GM19468 (cell line): ENCODE measurements at regions not wholly inside any gene's neighbourhood (a gene's known extent, or its start where the extent isn't known, plus 50 kb on each side); places are given as distances from the start of the nearest gene placed in this dataset.

Experiments used
- ATAC-seq: cut with Tn5 transposase; IDR thresholded peaks from one replicate; pipeline ENCODE4 v1.9.1; 2021; ENCODE audit warnings: mild to moderate bottlenecking, moderate library complexity, moderate number of reproducible peaks; ENCODE audit not compliant: unreplicated experiment; ENCODE audit errors: extremely low read depth

DNA sequence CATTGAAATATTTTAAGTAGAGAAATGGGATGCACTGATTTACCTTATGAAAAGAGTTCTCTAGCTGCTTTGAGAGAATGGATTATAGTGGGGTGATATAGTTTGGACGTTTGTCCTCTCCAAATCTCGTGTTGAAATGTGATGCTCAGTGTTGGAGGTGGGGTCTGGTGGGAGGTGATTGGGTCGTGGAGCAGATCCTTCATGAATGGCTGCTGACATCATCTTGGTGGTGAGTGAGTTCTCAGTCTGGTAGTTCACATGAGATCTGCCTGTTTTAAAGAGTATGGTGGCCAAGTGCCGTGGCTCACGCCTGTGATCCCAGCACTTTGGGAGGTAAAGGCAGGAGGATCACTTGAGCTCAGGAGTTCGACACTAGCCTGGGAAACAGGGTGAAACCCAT lies 58.7 kb upstream of the SH3RF3 start:
- no peak for ATAC-seq

DNA sequence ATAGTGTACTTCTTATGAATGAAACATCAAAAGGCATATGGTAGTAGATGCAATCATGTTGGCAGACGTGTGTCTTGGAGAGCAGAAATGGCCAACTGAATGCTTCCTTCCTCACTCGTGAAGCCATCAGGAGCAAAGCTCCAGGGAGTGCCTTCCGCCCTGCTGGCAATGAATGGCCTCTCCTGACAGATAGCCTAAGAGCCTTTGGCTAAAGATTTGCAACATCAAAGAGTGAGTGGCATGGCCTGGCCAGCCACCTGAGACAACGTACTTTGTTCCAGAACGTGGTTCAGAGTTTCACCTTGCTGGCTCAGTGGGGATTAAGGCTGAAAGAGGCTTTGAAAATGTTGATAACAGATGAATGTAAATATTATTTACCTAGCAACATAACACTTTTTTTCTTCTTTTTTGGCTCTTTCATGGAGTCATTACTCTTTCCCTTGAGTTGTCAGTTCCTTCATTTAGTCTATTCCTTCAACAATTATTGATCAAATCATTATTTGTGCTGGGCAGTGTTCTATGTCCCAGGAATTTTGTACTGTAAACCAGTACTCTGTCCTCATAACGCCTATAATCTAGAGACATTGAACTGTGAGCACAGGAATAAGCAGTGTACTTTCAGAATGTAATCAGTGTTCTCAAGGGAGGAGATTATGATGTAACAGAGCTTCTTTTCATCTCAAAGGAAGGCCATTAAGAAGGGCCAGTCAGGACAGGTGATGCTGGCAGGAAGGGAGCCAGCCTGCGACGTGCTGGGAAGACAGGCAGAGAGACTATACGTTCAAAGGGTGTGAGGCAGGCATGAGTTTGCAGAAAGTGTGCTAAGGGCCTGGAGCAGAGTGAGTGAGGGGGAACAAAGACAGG lies 59.4 kb upstream of the SH3RF3 start:
- ATAC-seq, result no peak

DNA sequence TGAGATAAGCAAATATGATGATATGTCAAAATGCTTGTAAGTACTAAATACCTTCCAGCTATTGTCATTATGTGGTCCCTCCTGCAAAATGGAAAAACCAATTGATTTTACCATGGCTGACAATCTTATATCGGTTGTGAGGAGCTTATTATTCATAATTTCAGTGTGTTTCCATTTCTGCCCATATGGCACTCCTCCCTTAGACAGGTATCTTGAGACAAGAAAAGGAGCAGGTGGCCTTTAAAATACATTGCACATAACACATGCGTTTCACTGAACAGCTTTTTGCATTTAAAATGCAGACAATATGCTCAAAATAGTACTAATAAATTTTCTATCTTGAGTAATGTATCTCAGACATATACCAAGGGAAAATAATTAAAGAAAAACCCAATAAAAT lies 60.2 kb upstream of the SH3RF3 start:
- ATAC-seq, result no peak

DNA sequence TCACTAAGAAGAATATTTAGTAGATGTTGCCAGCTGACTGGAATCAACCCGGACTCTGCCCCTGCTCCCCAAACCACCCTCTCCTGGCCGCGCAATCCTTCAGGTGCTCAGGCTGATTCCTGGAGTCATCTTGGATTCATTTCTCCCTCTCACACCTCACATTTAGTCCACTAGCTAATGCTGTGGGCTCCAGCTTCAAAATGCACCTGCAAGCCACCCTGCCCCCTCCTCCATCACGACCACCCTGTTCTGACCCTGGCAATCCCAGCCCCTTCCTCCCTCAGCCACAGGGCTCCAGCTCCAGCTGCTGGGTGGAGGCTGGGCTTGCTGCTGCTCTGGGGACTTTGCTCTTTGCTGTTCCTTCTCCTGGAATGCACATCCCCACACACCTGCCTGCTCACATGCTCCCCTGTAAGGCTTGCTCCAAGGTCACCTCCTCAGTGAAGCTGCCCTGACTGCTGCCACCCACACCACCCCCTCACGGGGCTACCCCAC lies 61.3 kb upstream of the SH3RF3 start:
- ATAC-seq, result no peak

DNA sequence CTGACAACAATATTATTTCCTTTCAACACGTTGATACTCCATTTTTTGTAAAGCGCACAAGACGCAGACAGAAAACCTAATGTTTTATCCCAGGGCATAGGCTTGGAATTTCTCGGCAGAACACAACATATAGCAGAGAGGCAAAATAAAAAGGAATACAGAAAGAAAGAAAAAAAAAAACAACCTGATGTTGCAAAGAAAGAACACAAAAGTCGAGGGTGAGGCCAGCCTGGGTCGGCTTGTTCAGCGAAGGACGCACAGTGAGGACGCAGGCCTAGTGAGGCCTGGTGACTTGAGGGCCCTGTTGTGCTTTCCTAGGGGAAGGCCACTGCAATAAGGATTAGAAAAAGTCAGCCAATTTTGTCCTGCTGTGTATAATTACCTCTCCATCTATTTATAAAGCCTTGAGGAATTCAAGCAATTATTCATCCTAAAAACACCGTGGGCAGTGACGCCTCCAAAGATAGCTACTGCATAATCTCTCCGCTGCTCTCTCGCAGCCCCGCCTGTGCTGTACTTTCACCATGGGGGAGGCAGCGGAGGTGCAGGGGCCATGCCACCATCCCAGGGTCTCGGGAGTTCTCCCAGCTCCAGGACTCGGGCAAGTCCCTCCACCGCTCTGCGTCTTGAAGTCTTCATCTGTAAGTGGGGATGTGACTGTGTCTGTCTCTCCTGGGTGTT lies 61.9 kb upstream of the SH3RF3 start:
- ATAC-seq, result no peak

DNA sequence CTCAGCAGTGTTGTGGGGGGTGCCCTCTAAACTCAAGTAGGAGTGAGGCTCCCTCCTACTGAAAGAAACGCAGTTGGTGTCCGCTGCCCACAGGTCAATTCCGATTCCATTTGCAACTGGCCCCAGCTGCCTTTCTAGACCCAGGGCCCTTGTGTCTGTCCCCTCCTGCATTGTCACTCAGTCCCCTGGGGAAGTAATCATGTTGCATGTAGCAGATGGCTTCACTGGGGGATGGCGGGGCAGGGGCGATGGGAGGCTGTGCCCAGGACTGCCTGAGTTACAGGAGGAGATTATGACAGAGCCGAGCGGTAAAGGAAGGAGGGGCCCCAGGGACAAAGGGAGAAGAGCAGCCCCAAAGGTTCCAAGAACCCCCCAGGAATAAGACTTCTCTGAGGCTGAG lies 62.5 kb upstream of the SH3RF3 start:
- no peak for ATAC-seq

DNA sequence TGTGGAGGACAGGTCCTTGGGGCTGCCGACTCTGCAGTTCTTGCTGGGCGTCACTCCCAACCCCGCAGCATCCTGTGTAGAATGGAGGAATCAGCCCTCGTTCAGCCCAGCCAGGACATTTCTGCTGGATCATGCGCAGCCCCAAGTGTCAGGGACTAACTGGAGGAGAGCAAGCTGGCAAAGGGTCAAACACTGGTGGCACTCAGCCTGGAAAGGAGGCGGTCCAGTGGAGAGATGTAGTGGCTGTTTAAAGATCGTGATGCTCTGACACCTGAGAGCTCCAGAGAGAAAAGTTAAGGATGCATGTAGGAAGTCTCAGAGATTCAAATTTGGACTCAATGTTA lies 63.6 kb upstream of the SH3RF3 start:
- ATAC-seq, result no peak

DNA sequence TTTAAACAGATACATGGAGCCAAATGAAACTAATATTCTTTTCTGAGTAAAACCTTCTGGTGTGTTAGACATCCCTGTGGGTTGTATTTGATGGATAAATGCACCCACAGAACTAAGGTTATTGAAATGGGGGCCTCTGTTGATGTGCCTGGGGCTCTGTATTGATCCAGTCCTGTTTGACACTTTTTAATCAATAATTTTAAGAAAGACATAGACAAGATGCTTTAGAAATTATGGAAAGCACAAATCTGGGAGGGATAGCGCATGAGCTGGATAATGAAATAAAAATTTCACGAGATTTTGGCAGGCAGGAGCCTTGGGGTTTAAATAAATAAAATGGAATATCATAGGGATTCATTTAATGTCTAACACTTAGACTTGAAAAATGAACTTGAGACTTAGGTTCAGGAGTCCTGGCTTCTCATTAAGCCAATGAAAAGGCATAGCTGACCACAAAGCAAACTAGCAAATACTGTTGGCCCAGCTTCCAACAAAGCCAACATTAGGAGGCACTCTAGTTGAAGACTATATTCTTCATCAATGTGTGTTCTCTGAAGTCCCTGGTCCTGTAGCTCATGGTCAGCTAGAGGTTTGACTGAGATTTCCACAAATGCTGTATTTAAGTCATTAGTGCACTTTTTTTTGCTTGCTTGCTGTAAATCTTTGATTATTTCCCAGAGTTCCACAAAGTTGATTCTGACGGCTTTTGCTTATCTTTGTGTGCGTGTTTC lies 64.2 kb upstream of the SH3RF3 start:
- no peak for ATAC-seq

DNA sequence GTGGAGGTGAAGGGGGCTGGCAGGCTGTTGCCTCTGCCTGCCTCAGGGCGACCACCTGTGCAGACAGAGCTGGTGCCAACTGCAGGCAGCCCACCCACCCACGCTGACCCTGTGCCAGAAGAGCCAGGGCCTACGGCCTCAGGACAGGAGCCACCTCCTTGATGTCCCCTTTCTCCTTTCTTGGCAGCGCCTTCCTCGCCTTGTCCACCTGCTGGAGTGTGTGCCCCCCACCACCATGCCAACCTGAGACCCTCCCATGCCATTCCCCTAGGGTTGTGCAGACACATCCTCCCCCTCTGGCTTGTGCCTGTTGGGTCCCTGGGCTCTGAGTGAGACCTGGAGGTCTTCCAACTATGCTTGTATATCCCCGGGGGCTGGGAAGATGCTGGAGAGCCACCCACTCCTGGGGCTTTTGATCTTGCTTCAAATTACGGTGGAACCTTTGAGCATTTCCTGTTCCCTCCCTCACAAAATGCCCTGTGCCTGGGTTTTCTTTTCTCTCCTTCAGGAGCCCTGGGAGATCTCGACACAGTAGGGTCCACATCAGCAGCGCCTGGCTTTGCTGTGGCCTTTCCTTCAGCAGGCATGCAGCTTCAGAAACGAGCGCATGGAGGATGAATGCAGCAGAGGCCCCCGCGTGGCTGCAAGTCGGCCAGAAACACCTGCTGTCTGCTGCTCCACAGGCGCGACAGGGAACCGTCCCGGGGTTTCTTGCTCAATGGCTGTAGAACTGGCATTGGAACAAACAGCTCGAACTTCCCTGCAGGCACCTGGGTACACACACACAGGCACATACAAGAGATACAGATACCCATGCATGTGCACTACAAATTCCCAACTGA lies 65.9 kb upstream of the SH3RF3 start:
- ATAC-seq, result no peak

DNA sequence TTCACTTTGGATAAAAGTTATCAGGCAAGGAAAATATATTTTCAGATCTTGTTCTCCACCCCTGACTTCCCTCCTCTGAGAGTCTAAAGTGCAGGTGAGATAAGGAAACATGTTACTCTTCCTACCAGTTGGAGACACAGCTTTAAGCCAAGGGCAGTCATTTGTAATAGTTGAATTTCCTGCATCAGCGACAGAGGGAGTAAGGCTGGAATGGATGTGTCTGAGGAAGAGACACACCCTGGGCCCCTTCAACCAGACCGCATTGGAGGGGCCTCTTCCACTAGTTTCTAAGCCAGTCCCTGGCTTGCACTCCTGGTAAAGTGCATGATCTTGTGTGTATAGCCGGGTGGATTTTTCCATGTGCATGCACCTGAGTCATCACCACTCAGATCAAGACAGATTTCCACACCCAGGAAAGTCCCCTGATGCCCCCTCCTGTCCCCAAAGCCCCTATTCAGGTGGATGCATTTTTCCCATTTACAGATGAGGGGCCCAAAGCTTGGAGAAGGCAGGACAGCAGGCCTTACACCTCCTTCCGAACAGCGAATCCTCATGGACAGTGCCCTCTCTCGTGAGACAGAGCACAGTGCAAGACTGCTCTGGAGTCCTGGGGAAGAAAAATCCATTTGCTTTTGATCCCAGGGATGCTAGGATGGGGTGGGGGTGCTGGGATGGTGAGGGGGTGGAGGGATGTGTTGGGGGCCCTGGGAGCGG lies 66.7 kb upstream of the SH3RF3 start:
- ATAC-seq, result no peak

DNA sequence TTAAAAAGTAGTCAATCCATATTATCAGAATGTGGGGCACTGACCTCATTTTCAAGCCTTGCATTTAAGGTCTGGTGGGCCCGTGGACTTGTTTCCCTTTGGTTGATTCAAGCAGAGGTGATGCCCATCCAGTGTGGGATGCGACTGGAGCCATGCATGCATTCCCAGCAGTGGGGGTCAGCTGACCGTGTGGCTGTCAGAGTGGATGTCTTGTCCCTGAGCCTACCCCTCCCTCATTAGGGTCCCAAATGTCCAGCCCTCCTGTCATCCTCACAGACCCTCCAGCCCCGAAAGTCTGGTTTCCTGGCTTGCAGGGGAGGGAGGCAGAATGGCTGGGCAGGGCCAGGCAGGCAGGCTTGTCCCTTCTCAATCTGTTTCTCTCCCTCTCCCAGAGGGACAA lies 67.3 kb upstream of the SH3RF3 start:
- ATAC-seq, result no peak

DNA sequence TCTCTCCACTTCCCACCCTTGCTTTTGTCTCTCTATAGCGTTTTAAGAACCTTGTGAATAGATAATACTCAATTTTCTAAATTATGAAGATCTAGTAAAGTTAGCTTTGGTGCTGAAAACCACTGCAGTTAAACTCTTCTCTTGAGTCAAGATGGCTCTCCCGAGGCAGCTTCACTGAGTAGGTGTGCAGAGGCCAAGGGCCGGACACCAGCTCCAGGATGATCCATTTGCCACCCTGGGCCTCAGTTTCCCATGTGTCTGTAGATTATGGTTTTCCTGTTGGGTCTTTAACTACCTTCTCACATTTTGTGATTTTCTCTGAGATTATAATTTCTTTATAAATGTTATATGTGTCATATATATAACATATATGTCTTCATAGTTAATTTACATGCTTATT lies 68.5 kb upstream of the SH3RF3 start:
- ATAC-seq, result no peak

DNA sequence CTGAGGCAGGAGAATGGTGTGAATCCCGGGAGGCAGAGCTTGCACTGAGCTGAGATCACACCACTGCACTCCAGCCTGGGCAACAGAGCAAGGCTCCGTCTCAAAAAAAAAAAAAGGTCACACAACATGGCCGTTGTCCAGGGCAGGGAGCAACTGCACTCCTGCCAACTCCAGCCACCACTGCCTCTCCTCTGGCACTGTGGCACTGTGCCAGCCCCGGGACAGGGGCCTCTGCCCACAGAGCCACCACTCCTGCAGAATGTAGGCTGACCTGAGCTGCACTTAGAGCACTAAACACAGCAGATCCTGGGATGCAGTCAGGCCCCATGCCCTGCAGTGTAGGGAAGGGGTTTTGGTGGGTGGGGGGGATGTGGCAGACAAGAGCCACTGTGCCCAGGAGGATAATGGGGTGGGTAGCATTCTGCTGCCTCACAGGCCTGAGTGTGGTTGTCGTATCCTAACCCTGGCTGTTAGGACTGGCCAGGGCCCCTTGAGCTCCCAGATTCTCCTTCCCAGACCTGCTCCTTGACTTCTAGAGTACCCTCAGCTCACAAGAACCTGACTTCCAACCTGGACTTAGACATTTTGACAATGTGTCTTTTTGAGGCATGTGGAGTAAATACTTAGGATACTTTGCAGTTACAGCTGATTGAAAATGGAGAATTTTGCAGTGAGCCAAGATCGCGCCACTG lies 69.4 kb upstream of the SH3RF3 start:
- no peak for ATAC-seq

DNA sequence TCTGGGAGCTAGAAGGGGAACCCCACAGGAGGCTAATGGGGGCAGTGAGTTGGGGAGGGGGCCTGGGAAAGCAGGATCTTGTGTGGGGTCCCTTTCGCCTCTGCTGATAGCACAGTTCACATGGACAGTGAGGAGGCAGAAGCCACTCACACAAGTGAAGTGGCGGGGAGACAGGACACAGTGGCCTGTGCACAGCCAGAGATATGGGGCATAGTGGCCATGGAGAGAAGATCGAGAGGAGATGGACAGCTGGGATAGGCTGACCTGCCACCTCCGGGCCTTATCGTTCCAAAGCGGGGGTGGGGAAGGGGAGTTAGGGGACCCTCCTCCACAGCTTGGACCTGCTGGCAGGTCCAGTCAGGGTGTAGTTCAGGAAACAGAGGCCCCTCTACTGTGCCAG lies 69.8 kb upstream of the EDAR start:
- no peak for ATAC-seq

DNA sequence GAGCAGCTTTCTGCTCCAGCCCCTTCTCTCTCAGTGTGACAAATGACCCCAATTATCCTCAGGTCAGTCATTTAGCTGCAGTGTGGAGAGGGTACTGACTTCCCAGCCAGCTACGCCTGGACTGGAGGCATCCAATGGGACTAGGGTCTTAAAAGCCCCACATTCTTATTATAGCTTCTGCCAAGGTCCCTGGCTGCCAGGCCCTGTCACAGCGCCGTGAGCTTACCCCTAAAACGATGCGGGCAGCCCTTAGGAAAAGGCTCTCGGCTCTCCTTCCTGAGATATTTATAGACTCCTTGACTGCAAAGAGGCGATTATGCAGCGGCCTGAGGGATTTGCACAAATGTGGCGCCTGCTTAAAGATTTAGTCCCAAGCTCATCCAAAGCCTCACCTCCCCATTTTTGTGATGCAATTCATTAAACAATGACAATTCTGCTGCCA lies 69.2 kb upstream of the EDAR start:
- ATAC-seq, result no peak

DNA sequence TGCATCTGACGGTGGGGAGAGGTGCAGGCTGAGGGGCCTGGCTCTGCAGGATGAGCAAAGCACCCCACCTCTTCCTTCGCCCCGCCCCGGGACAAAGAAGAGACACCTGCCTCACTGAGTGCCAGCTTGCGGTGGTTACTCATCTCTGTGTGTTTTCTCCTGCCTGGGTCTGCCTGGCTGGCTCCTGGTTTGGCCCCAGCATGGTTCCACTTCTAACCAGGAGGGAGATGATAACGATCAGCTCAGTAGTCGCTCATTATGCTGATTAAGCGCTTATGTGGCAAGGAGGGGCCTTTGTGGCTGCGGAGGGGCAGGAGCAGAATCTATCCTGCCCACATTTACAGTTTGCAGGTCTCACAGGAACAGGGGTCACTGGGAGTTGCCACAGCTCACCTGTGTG lies 68.7 kb upstream of the EDAR start:
- no peak for ATAC-seq

DNA sequence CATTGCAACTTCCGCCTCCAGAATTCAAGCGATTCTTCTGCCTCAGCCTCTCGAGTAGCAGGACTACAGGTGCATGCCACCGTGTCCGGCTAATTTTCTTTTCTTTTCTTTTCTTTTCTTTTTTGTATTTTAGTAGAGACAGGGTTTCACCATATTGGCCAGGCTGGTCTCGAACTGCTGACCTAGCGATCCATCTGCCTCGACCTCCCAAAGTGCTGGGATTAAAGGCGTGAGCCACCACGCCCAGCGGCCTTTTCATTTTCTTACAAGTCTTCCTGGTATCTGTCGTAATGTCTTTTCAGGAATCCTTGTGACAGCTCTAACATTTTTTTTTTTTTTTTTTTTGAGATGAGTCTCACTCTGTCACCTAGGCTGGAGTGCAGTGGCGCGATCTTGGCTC lies 66.4 kb upstream of the EDAR start:
- ATAC-seq, result no peak

DNA sequence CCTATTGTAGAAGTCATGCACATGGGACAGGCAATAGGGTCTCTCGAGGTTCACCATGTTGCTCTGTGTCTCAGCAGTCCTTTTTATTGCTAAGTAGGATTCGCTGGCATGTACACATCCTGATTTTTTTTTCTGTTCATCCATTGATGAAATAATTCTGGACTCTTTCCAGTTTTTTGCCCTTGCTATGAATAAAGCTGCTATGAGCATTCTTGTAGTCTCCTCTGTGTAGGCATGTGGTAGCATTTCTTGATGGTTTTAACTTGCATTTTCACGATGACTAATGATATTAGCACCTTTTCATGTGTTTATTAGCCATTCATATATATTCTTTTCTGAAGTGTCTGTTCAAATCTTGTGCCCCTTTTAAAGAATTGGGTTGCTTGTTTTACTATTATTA lies 65.8 kb upstream of the EDAR start:
- ATAC-seq, result no peak

DNA sequence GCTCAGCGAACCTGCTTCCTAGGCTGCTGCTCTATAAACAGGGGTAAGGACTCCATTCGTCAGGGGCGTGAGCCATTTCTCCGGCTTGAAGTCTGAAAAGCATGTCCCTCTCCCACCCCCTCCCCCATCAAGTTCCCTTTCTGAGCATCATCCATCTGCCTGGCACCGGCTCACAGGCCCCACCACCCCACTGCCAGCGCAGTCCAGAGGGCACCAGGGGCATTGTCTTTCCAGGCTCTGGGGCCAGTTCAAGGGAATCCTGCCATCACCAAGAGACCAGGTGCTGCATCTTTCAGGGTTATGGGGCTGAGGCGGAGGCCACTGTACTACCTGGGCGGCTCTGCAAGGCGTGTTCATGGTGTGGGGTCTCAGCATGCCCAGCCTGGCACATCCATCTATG lies 64.7 kb upstream of the EDAR start:
- ATAC-seq, result no peak
